Astrocyte (in vitro differentiated cells and primary cell): ENCODE measurements at regions not wholly inside any gene's neighbourhood (a gene's known extent, or its start where the extent isn't known, plus 50 kb on each side); places are given as distances from the start of the nearest gene placed in this dataset.

Experiments
- CTCF ChIP-seq: IDR thresholded peaks from 2 replicates; pipeline ENCODE4 v1.5.1; 2011; ENCODE audit warnings: low read depth, mild to moderate bottlenecking, inconsistent platforms, low read length, moderate library complexity; ENCODE audit not compliant: insufficient read depth
- EZH2 ChIP-seq: IDR thresholded peaks from 2 replicates; pipeline ENCODE4 v1.6.1; 2012; ENCODE audit warnings: mild to moderate bottlenecking, low read length, inconsistent platforms; ENCODE audit not compliant: insufficient read depth

GRCh38 chr1:224873434-224874369 is 55.8 kb upstream of the DNAH14 start:
- TF ChIP-seq CTCF (no peak), EZH2 (no peak)
